Fibroblast of villous mesenchyme (primary cell): ENCODE measurements at regions not wholly inside any gene's neighbourhood (a gene's known extent, or its start where the extent isn't known, plus 50 kb on each side); places are given as distances from the start of the nearest gene placed in this dataset.

Experiments
- DNase-seq: peaks from one replicate; pipeline ENCODE4 v3.0.0-alpha.2; 2010; ENCODE audit warnings: low read depth
- H3K4me3 ChIP-seq: 2 replicates; pipeline ENCODE4 v1.5.1; 2011; ENCODE audit warnings: low read depth, mild to moderate bottlenecking, low read length
- TF ChIP-seq, protein P1 (sequence below): IDR thresholded peaks from 2 replicates; pipeline ENCODE4 v1.5.1; 2012; ENCODE audit warnings: low read depth, mild to moderate bottlenecking, low read length; ENCODE audit not compliant: insufficient read depth

- TF ChIP-seq, protein P1, sequence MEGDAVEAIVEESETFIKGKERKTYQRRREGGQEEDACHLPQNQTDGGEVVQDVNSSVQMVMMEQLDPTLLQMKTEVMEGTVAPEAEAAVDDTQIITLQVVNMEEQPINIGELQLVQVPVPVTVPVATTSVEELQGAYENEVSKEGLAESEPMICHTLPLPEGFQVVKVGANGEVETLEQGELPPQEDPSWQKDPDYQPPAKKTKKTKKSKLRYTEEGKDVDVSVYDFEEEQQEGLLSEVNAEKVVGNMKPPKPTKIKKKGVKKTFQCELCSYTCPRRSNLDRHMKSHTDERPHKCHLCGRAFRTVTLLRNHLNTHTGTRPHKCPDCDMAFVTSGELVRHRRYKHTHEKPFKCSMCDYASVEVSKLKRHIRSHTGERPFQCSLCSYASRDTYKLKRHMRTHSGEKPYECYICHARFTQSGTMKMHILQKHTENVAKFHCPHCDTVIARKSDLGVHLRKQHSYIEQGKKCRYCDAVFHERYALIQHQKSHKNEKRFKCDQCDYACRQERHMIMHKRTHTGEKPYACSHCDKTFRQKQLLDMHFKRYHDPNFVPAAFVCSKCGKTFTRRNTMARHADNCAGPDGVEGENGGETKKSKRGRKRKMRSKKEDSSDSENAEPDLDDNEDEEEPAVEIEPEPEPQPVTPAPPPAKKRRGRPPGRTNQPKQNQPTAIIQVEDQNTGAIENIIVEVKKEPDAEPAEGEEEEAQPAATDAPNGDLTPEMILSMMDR: no peak
- no peak overlapping the region for H3K4me3 ChIP-seq
- DNase-seq: peak; percentile 55
Measured at GRCh38 chr2:56565143-56565542, 381.4 kb downstream of the CCDC85A start.

GRCh38 chr2:56571074-56571473 is 387.3 kb downstream of the CCDC85A start:
- H3K4me3 ChIP-seq: no peak overlapping the region
- no peak for DNase-seq
- TF ChIP-seq, protein P1: no peak

- H3K4me3 ChIP-seq: no peak overlapping the region
- TF ChIP-seq, protein P1: no peak
- DNase-seq: no peak
Measured at GRCh38 chr2:56576001-56576400, 392.2 kb downstream of the CCDC85A start.

GRCh38 chr2:56580242-56580641 is 396.5 kb downstream of the CCDC85A start:
- TF ChIP-seq, protein P1: no peak
- DNase-seq: peak; percentile 80
- no peak overlapping the region for H3K4me3 ChIP-seq

DNA sequence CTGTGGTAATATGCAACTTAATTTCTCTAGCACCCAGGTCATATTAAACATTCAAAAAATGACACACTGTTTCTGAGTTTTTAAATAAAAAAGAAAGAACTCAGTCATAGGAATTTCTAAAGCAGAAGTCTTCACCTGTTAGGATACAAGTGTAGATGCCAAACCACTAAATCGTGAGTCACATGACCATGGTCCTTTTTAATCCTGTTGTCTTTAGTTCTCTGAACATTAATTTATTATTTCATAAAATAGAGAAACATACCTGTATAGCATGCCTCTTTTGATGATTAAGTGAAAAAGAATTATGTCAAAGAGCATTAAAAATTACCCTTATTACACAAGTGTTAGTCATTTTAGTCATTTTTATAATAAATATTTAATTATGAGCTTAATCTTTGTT is 398.8 kb downstream of the CCDC85A start:
- H3K4me3 ChIP-seq: no peak overlapping the region
- TF ChIP-seq, protein P1: no peak
- no peak for DNase-seq

GRCh38 chr2:56583796-56584315 is 400.1 kb downstream of the CCDC85A start:
- TF ChIP-seq, protein P1: no peak
- no peak for DNase-seq
- no peak overlapping the region for H3K4me3 ChIP-seq

GRCh38 chr2:56587456-56587855 is 403.7 kb downstream of the CCDC85A start:
- TF ChIP-seq, protein P1: no peak
- H3K4me3 ChIP-seq: no peak overlapping the region
- DNase-seq: peak; percentile 64
